ENCODE measurements at regions not wholly inside any gene's neighbourhood (a gene's known extent, or its start where the extent isn't known, plus 50 kb on each side); places are given as distances from the start of the nearest gene placed in this dataset.

- H3K4me3 Mint-ChIP-seq: peak overlapping the region; percentile 60
- no peaks in the 10 kb centered on the region for H3K9me3 ChIP-seq (ENCODE audit: control insufficient read depth, low read length, poor library complexity, severe bottlenecking)
- no peaks in the 10 kb centered on the region for H3K27me3 Mint-ChIP-seq
- peak overlapping the region; percentile 65 for H3K27ac Mint-ChIP-seq
- DNase-seq (peak in 1 of 3 donors; percentile 21), ATAC-seq (peak; percentile 95)
- H3K36me3 Mint-ChIP-seq (ENCODE audit: low read depth): no peaks in the 10 kb centered on the region
- H3K4me1 Mint-ChIP-seq: peaks cover 52% of the 10 kb centered on the region
These were observed 433.8 kb upstream of the SUCLG2 start for GRCh38 chr3:68088216-68088615.

- H3K4me1 Mint-ChIP-seq: no peaks in the 10 kb centered on the region
- H3K4me3 Mint-ChIP-seq: no peak overlapping the region
- H3K36me3 Mint-ChIP-seq (ENCODE audit: low read depth): no peaks in the 10 kb centered on the region
- H3K27ac Mint-ChIP-seq: no peak overlapping the region
- H3K9me3 ChIP-seq (ENCODE audit: control insufficient read depth, low read length, poor library complexity, severe bottlenecking): no peaks in the 10 kb centered on the region
- no peaks in the 10 kb centered on the region for H3K27me3 Mint-ChIP-seq
- no peak for ATAC-seq
- no peak for DNase-seq
These were observed 417.6 kb upstream of the SUCLG2 start for GRCh38 chr3:68072062-68072461.

GRCh38 chr3:68070186-68070585 is 415.8 kb upstream of the SUCLG2 start:
- H3K27ac Mint-ChIP-seq: no peak overlapping the region
- H3K9me3 ChIP-seq (ENCODE audit: control insufficient read depth, low read length, poor library complexity, severe bottlenecking): no peaks in the 10 kb centered on the region

GRCh38 chr3:68067314-68067713 is 412.9 kb upstream of the SUCLG2 start:
- H3K4me1 Mint-ChIP-seq: peaks cover 5% of the 10 kb centered on the region
- no peaks in the 10 kb centered on the region for H3K27me3 Mint-ChIP-seq
- ATAC-seq: no peak
- no peak overlapping the region for H3K27ac Mint-ChIP-seq
- no peaks in the 10 kb centered on the region for H3K9me3 ChIP-seq (ENCODE audit: control insufficient read depth, low read length, poor library complexity, severe bottlenecking)
- no peaks in the 10 kb centered on the region for H3K36me3 Mint-ChIP-seq (ENCODE audit: low read depth)
- no peak for DNase-seq
- no peak overlapping the region for H3K4me3 Mint-ChIP-seq

More at GRCh38 chr3:68070186-68070585, 415.8 kb upstream of the SUCLG2 start:
- no peaks in the 10 kb centered on the region for H3K36me3 Mint-ChIP-seq (ENCODE audit: low read depth)
- ATAC-seq (no peak), DNase-seq (no peak)
- H3K4me1 Mint-ChIP-seq: peaks cover 2% of the 10 kb centered on the region
- H3K4me3 Mint-ChIP-seq: no peak overlapping the region
- no peaks in the 10 kb centered on the region for H3K27me3 Mint-ChIP-seq

GRCh38 chr3:68062926-68063325 is 408.5 kb upstream of the SUCLG2 start:
- ATAC-seq (no peak), DNase-seq (no peak)
- Mint-ChIP-seq H3K27me3 (no peaks in the 10 kb centered on the region), H3K4me3 (no peak overlapping the region), H3K36me3 (ENCODE audit: low read depth) (peaks cover 3% of the 10 kb centered on the region), H3K27ac (no peak overlapping the region), H3K4me1 (peaks cover 21% of the 10 kb centered on the region)
- no peaks in the 10 kb centered on the region for H3K9me3 ChIP-seq (ENCODE audit: control insufficient read depth, low read length, poor library complexity, severe bottlenecking)

GRCh38 chr3:68060910-68061309 is 406.5 kb upstream of the SUCLG2 start:
- ATAC-seq (no peak), DNase-seq (no peak)
- H3K27me3 Mint-ChIP-seq: no peaks in the 10 kb centered on the region
- no peaks in the 10 kb centered on the region for H3K9me3 ChIP-seq (ENCODE audit: control insufficient read depth, low read length, poor library complexity, severe bottlenecking)
- no peak overlapping the region for H3K4me3 Mint-ChIP-seq
- peaks cover 3% of the 10 kb centered on the region for H3K36me3 Mint-ChIP-seq (ENCODE audit: low read depth)
- no peak overlapping the region for H3K27ac Mint-ChIP-seq
- H3K4me1 Mint-ChIP-seq: peaks cover 29% of the 10 kb centered on the region

- no peaks in the 10 kb centered on the region for H3K9me3 ChIP-seq (ENCODE audit: control insufficient read depth, low read length, poor library complexity, severe bottlenecking)
- Mint-ChIP-seq H3K27ac (no peak overlapping the region), H3K36me3 (ENCODE audit: low read depth) (peaks cover 3% of the 10 kb centered on the region), H3K27me3 (no peaks in the 10 kb centered on the region), H3K4me3 (no peak overlapping the region), H3K4me1 (peaks cover 32% of the 10 kb centered on the region)
- ATAC-seq: no peak
- DNase-seq: no peak
These were observed 405.8 kb upstream of the SUCLG2 start for GRCh38 chr3:68060191-68060590.

GRCh38 chr3:68059628-68060152 is 405.3 kb upstream of the SUCLG2 start:
- Mint-ChIP-seq H3K4me1 (peaks cover 34% of the 10 kb centered on the region), H3K36me3 (ENCODE audit: low read depth) (peaks cover 3% of the 10 kb centered on the region), H3K27ac (no peak overlapping the region), H3K27me3 (no peaks in the 10 kb centered on the region), H3K4me3 (no peak overlapping the region)
- H3K9me3 ChIP-seq (ENCODE audit: control insufficient read depth, low read length, poor library complexity, severe bottlenecking): no peaks in the 10 kb centered on the region
- no peak for ATAC-seq
- no peak for DNase-seq

- H3K9me3 ChIP-seq (ENCODE audit: control insufficient read depth, low read length, poor library complexity, severe bottlenecking): no peaks in the 10 kb centered on the region
- peaks cover 5% of the 10 kb centered on the region for H3K36me3 Mint-ChIP-seq (ENCODE audit: low read depth)
- H3K27me3 Mint-ChIP-seq: no peaks in the 10 kb centered on the region
- peak overlapping the region; percentile 81 for H3K27ac Mint-ChIP-seq
- H3K4me1 Mint-ChIP-seq: peaks cover 34% of the 10 kb centered on the region
- ATAC-seq: peak; percentile 100
- peak overlapping the region; percentile 83 for H3K4me3 Mint-ChIP-seq
- DNase-seq: peak in 2 of 3 donors; percentile 22 to 49
These were observed 403.4 kb upstream of the SUCLG2 start for GRCh38 chr3:68057637-68058320.

GRCh38 chr3:68056556-68056955 is 402.1 kb upstream of the SUCLG2 start:
- no peaks in the 10 kb centered on the region for H3K27me3 Mint-ChIP-seq
- peak overlapping the region; percentile 81 for H3K27ac Mint-ChIP-seq
- H3K36me3 Mint-ChIP-seq (ENCODE audit: low read depth): peaks cover 5% of the 10 kb centered on the region
- no peaks in the 10 kb centered on the region for H3K9me3 ChIP-seq (ENCODE audit: control insufficient read depth, low read length, poor library complexity, severe bottlenecking)
- ATAC-seq (no peak), DNase-seq (no peak)
- peaks cover 28% of the 10 kb centered on the region for H3K4me1 Mint-ChIP-seq
- no peak overlapping the region for H3K4me3 Mint-ChIP-seq

- Mint-ChIP-seq H3K27me3 (no peaks in the 10 kb centered on the region), H3K36me3 (ENCODE audit: low read depth) (peaks cover 5% of the 10 kb centered on the region), H3K4me1 (peaks cover 25% of the 10 kb centered on the region), H3K27ac (no peak overlapping the region), H3K4me3 (no peak overlapping the region)
- H3K9me3 ChIP-seq (ENCODE audit: control insufficient read depth, low read length, poor library complexity, severe bottlenecking): no peaks in the 10 kb centered on the region
- DNase-seq: no peak
- ATAC-seq: no peak
These were observed 400.8 kb upstream of the SUCLG2 start for GRCh38 chr3:68055215-68055614.

GRCh38 chr3:68049776-68050175 is 395.4 kb upstream of the SUCLG2 start:
- no peak overlapping the region for H3K27ac Mint-ChIP-seq
- H3K36me3 Mint-ChIP-seq (ENCODE audit: low read depth): peaks cover 2% of the 10 kb centered on the region
- H3K9me3 ChIP-seq (ENCODE audit: control insufficient read depth, low read length, poor library complexity, severe bottlenecking): no peaks in the 10 kb centered on the region
- no peak for ATAC-seq
- no peak overlapping the region for H3K4me3 Mint-ChIP-seq
- DNase-seq: no peak
- H3K4me1 Mint-ChIP-seq: peaks cover 4% of the 10 kb centered on the region
- H3K27me3 Mint-ChIP-seq: no peaks in the 10 kb centered on the region

GRCh38 chr3:68045976-68046375 is 391.6 kb upstream of the SUCLG2 start:
- ATAC-seq (no peak), DNase-seq (no peak)
- Mint-ChIP-seq H3K36me3 (ENCODE audit: low read depth) (no peaks in the 10 kb centered on the region), H3K4me1 (peaks cover 4% of the 10 kb centered on the region), H3K27ac (no peak overlapping the region), H3K27me3 (peaks cover 5% of the 10 kb centered on the region), H3K4me3 (no peak overlapping the region)
- H3K9me3 ChIP-seq (ENCODE audit: control insufficient read depth, low read length, poor library complexity, severe bottlenecking): no peaks in the 10 kb centered on the region

- DNase-seq (no peak), ATAC-seq (no peak)
- Mint-ChIP-seq H3K27me3 (no peaks in the 10 kb centered on the region), H3K4me3 (no peak overlapping the region), H3K27ac (no peak overlapping the region), H3K36me3 (ENCODE audit: low read depth) (no peaks in the 10 kb centered on the region), H3K4me1 (no peaks in the 10 kb centered on the region)
- no peaks in the 10 kb centered on the region for H3K9me3 ChIP-seq (ENCODE audit: control insufficient read depth, low read length, poor library complexity, severe bottlenecking)
These were observed 379.5 kb upstream of the SUCLG2 start for GRCh38 chr3:68033867-68034266.

Data from T-helper 17 cell (primary cell).